IMR-90 (cell line): ENCODE measurements at regions not wholly inside any gene's neighbourhood (a gene's known extent, or its start where the extent isn't known, plus 50 kb on each side); places are given as distances from the start of the nearest gene placed in this dataset.

ENCODE experiments used
- ATAC-seq: fragments of 200-7000 bp; cut with Tn5 transposase; 2 replicates; pipeline ENCODE4 v1.9.1; 2020; ENCODE audit warnings: low read depth, mild to moderate bottlenecking, moderate library complexity
- BruUV-seq: library from RNA; stranded (reverse); fragments of 400-500 nt; replicated peaks from 2 replicates; lab custom pipeline; 2021; lab: Mats Ljungman, UMichigan
- CTCF ChIA-PET: fragments of 300-600 bp; formaldehyde crosslinking; extraction: SDS; loops from one replicate; lab custom pipeline; 2021; ENCODE audit warnings: antibody characterized with exemption; lab: Yijun Ruan, JAX
- POLR2A ChIA-PET: fragments of 300-600 bp; sonication (Branson Sonifier 250); formaldehyde crosslinking; loops from one replicate; lab custom pipeline; 2022; ENCODE audit warnings: antibody characterized with exemption; ENCODE audit not compliant: unreplicated experiment; lab: Charles Lee
- DNase-seq: peaks from one replicate; pipeline ENCODE4 v3.0.0; 2013
- H2AFZ ChIP-seq: replicated peaks from 2 replicates; pipeline ENCODE3; 2013; ENCODE audit warnings: low read length, mild to moderate bottlenecking; ENCODE audit not compliant: poor library complexity
- H2AK5ac ChIP-seq: 2 replicates; pipeline ENCODE4 v1.6.1; 2013; ENCODE audit warnings: low read depth, low read length, inconsistent platforms
- H2AK9ac ChIP-seq: replicated peaks from 2 replicates; pipeline ENCODE3; 2013; ENCODE audit warnings: mild to moderate bottlenecking, low read depth, low read length, moderate library complexity; ENCODE audit not compliant: poor library complexity
- H2BK120ac ChIP-seq: 2 replicates; pipeline ENCODE4 v1.6.1; 2013; ENCODE audit warnings: low read depth, low read length, inconsistent platforms
- H2BK15ac ChIP-seq: 3 replicates; pipeline ENCODE4 v1.6.1; 2013; ENCODE audit warnings: low read depth, low read length, inconsistent platforms
- H2BK20ac ChIP-seq: 2 replicates; pipeline ENCODE4 v1.6.1; 2013; ENCODE audit warnings: low read depth, mild to moderate bottlenecking, inconsistent platforms, low read length, moderate library complexity
- H2BK5ac ChIP-seq: 2 replicates; pipeline ENCODE4 v1.6.1; 2013; ENCODE audit warnings: mild to moderate bottlenecking, low read depth, low read length, inconsistent platforms; ENCODE audit not compliant: poor library complexity, severe bottlenecking
- H3K14ac ChIP-seq: replicated peaks from 2 replicates; pipeline ENCODE4 v1.6.1; 2013; ENCODE audit warnings: low read depth, low read length, inconsistent platforms
- H3K18ac ChIP-seq: 2 replicates; pipeline ENCODE4 v1.6.1; 2013; ENCODE audit warnings: low read depth, low read length, control low read depth
- H3K23ac ChIP-seq: 2 replicates; pipeline ENCODE4 v1.6.1; 2013; ENCODE audit warnings: low read depth, low read length, inconsistent platforms
- H3K27ac ChIP-seq: 2 replicates; pipeline ENCODE4 v1.5.1; 2013; ENCODE audit warnings: mild to moderate bottlenecking, control low read depth, low read length; ENCODE audit not compliant: insufficient read depth
- H3K27me3 ChIP-seq: 2 replicates; pipeline ENCODE4 v1.6.1; 2013; ENCODE audit warnings: low read length; ENCODE audit not compliant: control insufficient read depth, insufficient read depth
- H3K36me3 ChIP-seq: 2 replicates; pipeline ENCODE4 v1.6.1; 2013; ENCODE audit warnings: low read length, mixed read lengths; ENCODE audit not compliant: control insufficient read depth, insufficient read depth
- H3K4ac ChIP-seq: 2 replicates; pipeline ENCODE4 v1.6.1; 2013; ENCODE audit warnings: low read depth, low read length, inconsistent platforms
- H3K4me1 ChIP-seq: 2 replicates; pipeline ENCODE4 v1.6.1; 2013; ENCODE audit warnings: low read length, mixed read lengths; ENCODE audit not compliant: control insufficient read depth, insufficient read depth
- H3K4me2 ChIP-seq: 2 replicates; pipeline ENCODE4 v1.6.1; 2013; ENCODE audit warnings: low read depth, mild to moderate bottlenecking, control low read depth, low read length, moderate library complexity
- H3K4me3 ChIP-seq: 2 replicates; pipeline ENCODE4 v1.5.1; 2013; ENCODE audit warnings: low read depth, mild to moderate bottlenecking, control low read depth, low read length, moderate library complexity; ENCODE audit not compliant: insufficient read depth
- H3K56ac ChIP-seq: 2 replicates; pipeline ENCODE4 v1.6.1; 2013; ENCODE audit warnings: low read length, inconsistent platforms; ENCODE audit not compliant: insufficient read depth; ENCODE audit errors: extremely low read depth
- H3K79me1 ChIP-seq, 2 experiments: 2 replicates each; pipeline ENCODE4 v1.6.1; 2013; ENCODE audit warnings: low read length in 2 of 2, inconsistent platforms in 1 of 2, low read depth in 1 of 2
- H3K9ac ChIP-seq: 2 replicates; pipeline ENCODE4 v1.6.1; 2013; ENCODE audit warnings: low read depth, low read length, control low read depth
- H3K9me1 ChIP-seq: 2 replicates; pipeline ENCODE4 v1.6.1; 2013; ENCODE audit warnings: low read length, inconsistent platforms; ENCODE audit not compliant: insufficient read depth
- H3K9me3 ChIP-seq: 2 replicates; pipeline ENCODE4 v1.6.1; 2013; ENCODE audit warnings: low read length; ENCODE audit not compliant: control insufficient read depth, insufficient read depth
- H4K20me1 ChIP-seq: 2 replicates; pipeline ENCODE4 v1.6.1; 2013; ENCODE audit warnings: low read length, inconsistent platforms; ENCODE audit not compliant: insufficient read depth
- H4K5ac ChIP-seq: 2 replicates; pipeline ENCODE4 v1.6.1; 2013; ENCODE audit warnings: mild to moderate bottlenecking, low read depth, low read length, control low read depth
- H4K8ac ChIP-seq, 2 experiments: 2 replicates each; pipeline ENCODE4 v1.6.1; 2013; ENCODE audit warnings: low read depth in 2 of 2, low read length in 2 of 2, control low read depth in 1 of 2, inconsistent platforms in 1 of 2
- H4K91ac ChIP-seq: 2 replicates; pipeline ENCODE4 v1.6.1; 2013; ENCODE audit warnings: low read depth, low read length, inconsistent platforms; ENCODE audit not compliant: insufficient read depth
- MAZ ChIP-seq: IDR thresholded peaks from 2 replicates; pipeline ENCODE4 v1.6.1; 2012; ENCODE audit warnings: low read depth, mild to moderate bottlenecking, low read length, improper control_type of control experiment, moderate library complexity, borderline replicate concordance
- NFE2L2 ChIP-seq: fragments of 150-350 bp; IDR thresholded peaks from 2 replicates; pipeline ENCODE4 v1.6.1; 2016; ENCODE audit warnings: low read depth, mild to moderate bottlenecking, low read length
- USF2 ChIP-seq: fragments of 150-350 bp; IDR thresholded peaks from 2 replicates; pipeline ENCODE4 v1.6.1; 2017; ENCODE audit warnings: mild to moderate bottlenecking, antibody characterized with exemption, low read length, low read depth
- WGBS, 2 experiments: methylation state at CpG; one replicate each; pipeline versions ENCODE4 v1.1.5 to v1.1.7; 2013; ENCODE audit warnings: missing lambda C conversion rate in 2 of 2; ENCODE audit not compliant: insufficient read length in 1 of 2; ENCODE audit errors: extremely low coverage in 2 of 2; 5-methylcytosine and 5-hydroxymethylcytosine counted together
- dilution Hi-C: fragments of 300-500 bp; cut with HindIII; formaldehyde crosslinking; loops from one replicate; pipeline ENCODE4 v1.14.3; 2018; ENCODE audit warnings: low sequenced_read_pairs; ENCODE audit not compliant: unreplicated experiment
- in situ Hi-C: fragments of 300-500 bp; cut with MboI; formaldehyde crosslinking; loops from 3 replicates; pipeline ENCODE4 v1.14.3; 2019; ENCODE audit warnings: low sequenced_read_pairs, inconsistent platforms, mixed read lengths
- intact Hi-C: fragments of 100-400 bp; cut with micrococcal nuclease; formaldehyde crosslinking; loops from 2 replicates; pipeline ENCODE4 v1.10.0; 2022

- POLR2A ChIA-PET, result no interaction called here
Measured at GRCh38 chr6:105452924-105453756, 50.3 kb upstream of the PREP start.

More at GRCh38 chr6:105452924-105453756, 50.3 kb upstream of the PREP start:
- Histone ChIP-seq H3K18ac (no peak overlapping the region), H2BK15ac (no peak overlapping the region), H4K8ac (no peak overlapping the region), H3K4ac (no peak overlapping the region), H4K91ac (no peak overlapping the region), H3K14ac (no peak overlapping the region), H3K27ac (no peak overlapping the region), H4K20me1 (no peaks in the 10 kb centered on the region), H2BK5ac (no peak overlapping the region), H3K4me1 (no peaks in the 10 kb centered on the region), H3K23ac (no peak overlapping the region), H3K9ac (no peak overlapping the region), H2AFZ (no peak overlapping the region), H2AK9ac (no peak overlapping the region), H3K9me3 (no peaks in the 10 kb centered on the region), H2AK5ac (no peak overlapping the region), H2BK20ac (no peak overlapping the region), H4K5ac (no peak overlapping the region), H3K4me3 (no peak overlapping the region), H3K4me2 (no peak overlapping the region), H3K79me1 (no peaks in the 10 kb centered on the region), H2BK120ac (no peak overlapping the region), H3K27me3 (no peaks in the 10 kb centered on the region; the same call in none of the 2 replicates), H3K9me1 (no peaks in the 10 kb centered on the region), H3K56ac (no peak overlapping the region), H3K36me3 (no peaks in the 10 kb centered on the region)
- in situ Hi-C loops (no loop called here), dilution Hi-C loops (no loop called here), intact Hi-C loops (no loop called here)
- ATAC-seq, result no peak
- TF ChIP-seq MAZ (no peak), USF2 (no peak), NFE2L2 (no peak)
- no TSS peak for BruUV-seq
- WGBS, 2 experiments, result no CpG with 5 or more reads among the region's 8 CpGs
- no peak for DNase-seq
- CTCF ChIA-PET, result interaction anchor here (0.5 kb wide), 1 partner anchor 369 kb away, joined by 3 read pairs; no protein-coding TSS in a partner anchor
